CD4-positive, alpha-beta T cell (primary cell): ENCODE measurements at regions not wholly inside any gene's neighbourhood (a gene's known extent, or its start where the extent isn't known, plus 50 kb on each side); places are given as distances from the start of the nearest gene placed in this dataset.

Source experiments
- ATAC-seq: fragments of 200-7000 bp; cut with Tn5 transposase; one replicate; pipeline ENCODE4 v1.10.0; 2022; ENCODE audit warnings: mild to moderate bottlenecking; ENCODE audit not compliant: poor library complexity
- CTCF ChIA-PET: fragments of 350-600 bp; sonication (Branson Sonifier 250); formaldehyde crosslinking; loops from one replicate; lab custom pipeline; 2021; ENCODE audit warnings: antibody characterized with exemption, inconsistent platforms; lab: Charles Lee
- POLR2A ChIA-PET: fragments of 350-600 bp; sonication (Branson Sonifier 250); formaldehyde crosslinking; loops from one replicate; lab custom pipeline; 2021; ENCODE audit warnings: antibody characterized with exemption, inconsistent platforms; lab: Charles Lee
- DNase-seq, 14 experiments: peaks; one replicate each; pipeline ENCODE4 v3.0.0-alpha.2; 2013 to 2020; ENCODE audit warnings: mixed read lengths in 2 of 14
- H3K27ac ChIP-seq, 2 donors: one replicate each; pipeline versions ENCODE4 v1.5.1 to v1.7.0; 2013; ENCODE audit warnings: low read length in 2 of 2, low read depth in 1 of 2, mild to moderate bottlenecking in 1 of 2
- H3K27me3 ChIP-seq, 2 experiments: 1 replicate in 1 of 2; 2 replicates in 1 of 2; pipeline versions ENCODE4 v1.6.1 to v1.7.0; 2013; ENCODE audit warnings: low read length in 2 of 2, control low read depth in 1 of 2, mild to moderate bottlenecking in 1 of 2, moderate library complexity in 1 of 2; ENCODE audit not compliant: insufficient read depth in 2 of 2, control insufficient read depth in 1 of 2
- H3K36me3 ChIP-seq: one replicate; pipeline ENCODE4 v1.6.1; 2013; ENCODE audit warnings: low read length, control low read depth; ENCODE audit not compliant: insufficient read depth
- H3K4me1 ChIP-seq: one replicate; pipeline ENCODE4 v1.6.1; 2013; ENCODE audit warnings: low read length, control low read depth; ENCODE audit not compliant: insufficient read depth
- H3K4me3 ChIP-seq: one replicate; pipeline ENCODE4 v1.5.1; 2013; ENCODE audit warnings: mild to moderate bottlenecking, low read length, moderate library complexity
- H3K9me3 ChIP-seq, 2 experiments: 1 replicate in 1 of 2; 2 replicates in 1 of 2; pipeline versions ENCODE4 v1.6.1 to v1.7.0; 2013; ENCODE audit warnings: low read length in 2 of 2, mild to moderate bottlenecking in 2 of 2, control low read depth in 1 of 2, moderate library complexity in 1 of 2; ENCODE audit not compliant: control insufficient read depth in 1 of 2, insufficient read depth in 1 of 2
- H3K27ac Mint-ChIP-seq: one replicate; pipeline ENCODE4 v1.8.0; 2020; ENCODE audit warnings: mixed read lengths
- H3K27me3 Mint-ChIP-seq: one replicate; pipeline ENCODE4 v1.8.0; 2021; ENCODE audit warnings: mixed read lengths
- H3K36me3 Mint-ChIP-seq: one replicate; pipeline ENCODE4 v1.8.0; 2021; ENCODE audit warnings: low read depth, mixed read lengths
- H3K4me1 Mint-ChIP-seq: one replicate; pipeline ENCODE4 v1.8.0; 2021; ENCODE audit warnings: low read depth, mixed read lengths
- H3K4me3 Mint-ChIP-seq: one replicate; pipeline ENCODE4 v1.8.0; 2020; ENCODE audit warnings: mild to moderate bottlenecking, mixed read lengths
- H3K9me3 Mint-ChIP-seq: one replicate; pipeline ENCODE4 v1.8.0; 2020; ENCODE audit warnings: mixed read lengths
- intact Hi-C, 2 experiments: fragments of 100-400 bp; cut with DNase I in 1 of 2; cut with micrococcal nuclease in 1 of 2; formaldehyde crosslinking; loops; one replicate each; pipeline versions ENCODE4 v1.15.1 to v1.9.0; 2023 to 2025; cut with DNase I, micrococcal nuclease
- TF ChIP-seq, protein P1 (sequence below): fragments of 200-600 bp; IDR thresholded peaks from one replicate; pipeline ENCODE4 v1.8.0; 2022; ENCODE audit warnings: antibody characterized with exemption, mild to moderate bottlenecking

DNA sequence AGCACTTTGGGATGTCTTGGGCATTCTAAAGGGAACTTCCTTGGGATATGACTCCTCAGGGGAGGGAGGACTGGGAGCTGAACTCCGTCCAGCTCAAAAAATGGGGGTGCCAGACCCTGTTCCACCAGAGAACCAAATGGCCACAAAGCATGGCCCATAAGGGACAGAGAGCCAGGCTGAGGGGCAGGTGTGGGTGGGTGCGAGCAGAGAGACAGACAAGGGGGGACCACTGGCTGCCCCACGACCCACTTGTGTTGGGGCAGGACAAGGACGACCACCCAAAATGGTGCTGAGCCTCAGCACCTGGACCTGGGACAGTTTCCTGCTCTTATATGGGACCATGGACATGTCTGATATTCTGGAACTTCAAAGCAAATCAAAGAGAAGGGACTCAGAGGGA lies 148.2 kb upstream of the MLN start:
- H3K27ac ChIP-seq, result no peak overlapping the region
- H3K27me3 ChIP-seq, result no peaks in the 10 kb centered on the region
- Mint-ChIP-seq H3K36me3 (no peaks in the 10 kb centered on the region), H3K27ac (no peak overlapping the region), H3K27me3 (no peaks in the 10 kb centered on the region), H3K9me3 (no peaks in the 10 kb centered on the region), H3K4me1 (peaks cover 5% of the 10 kb centered on the region), H3K4me3 (no peak overlapping the region)
- intact Hi-C loops, result loop anchor here in 1 of 2 experiments (10.0 kb wide), 1 partner anchor 47 kb away; no protein-coding TSS in a partner anchor
- H3K9me3 ChIP-seq, result no peaks in the 10 kb centered on the region
- no peak overlapping the region for H3K4me3 ChIP-seq
- ChIA-PET POLR2A (no interaction called here), CTCF (no interaction called here)
- ATAC-seq, result no peak
- TF ChIP-seq, protein P1, sequence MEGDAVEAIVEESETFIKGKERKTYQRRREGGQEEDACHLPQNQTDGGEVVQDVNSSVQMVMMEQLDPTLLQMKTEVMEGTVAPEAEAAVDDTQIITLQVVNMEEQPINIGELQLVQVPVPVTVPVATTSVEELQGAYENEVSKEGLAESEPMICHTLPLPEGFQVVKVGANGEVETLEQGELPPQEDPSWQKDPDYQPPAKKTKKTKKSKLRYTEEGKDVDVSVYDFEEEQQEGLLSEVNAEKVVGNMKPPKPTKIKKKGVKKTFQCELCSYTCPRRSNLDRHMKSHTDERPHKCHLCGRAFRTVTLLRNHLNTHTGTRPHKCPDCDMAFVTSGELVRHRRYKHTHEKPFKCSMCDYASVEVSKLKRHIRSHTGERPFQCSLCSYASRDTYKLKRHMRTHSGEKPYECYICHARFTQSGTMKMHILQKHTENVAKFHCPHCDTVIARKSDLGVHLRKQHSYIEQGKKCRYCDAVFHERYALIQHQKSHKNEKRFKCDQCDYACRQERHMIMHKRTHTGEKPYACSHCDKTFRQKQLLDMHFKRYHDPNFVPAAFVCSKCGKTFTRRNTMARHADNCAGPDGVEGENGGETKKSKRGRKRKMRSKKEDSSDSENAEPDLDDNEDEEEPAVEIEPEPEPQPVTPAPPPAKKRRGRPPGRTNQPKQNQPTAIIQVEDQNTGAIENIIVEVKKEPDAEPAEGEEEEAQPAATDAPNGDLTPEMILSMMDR, result no peak
- no peaks in the 10 kb centered on the region for H3K4me1 ChIP-seq
- H3K36me3 ChIP-seq, result no peaks in the 10 kb centered on the region
- DNase-seq, result no peak

DNA sequence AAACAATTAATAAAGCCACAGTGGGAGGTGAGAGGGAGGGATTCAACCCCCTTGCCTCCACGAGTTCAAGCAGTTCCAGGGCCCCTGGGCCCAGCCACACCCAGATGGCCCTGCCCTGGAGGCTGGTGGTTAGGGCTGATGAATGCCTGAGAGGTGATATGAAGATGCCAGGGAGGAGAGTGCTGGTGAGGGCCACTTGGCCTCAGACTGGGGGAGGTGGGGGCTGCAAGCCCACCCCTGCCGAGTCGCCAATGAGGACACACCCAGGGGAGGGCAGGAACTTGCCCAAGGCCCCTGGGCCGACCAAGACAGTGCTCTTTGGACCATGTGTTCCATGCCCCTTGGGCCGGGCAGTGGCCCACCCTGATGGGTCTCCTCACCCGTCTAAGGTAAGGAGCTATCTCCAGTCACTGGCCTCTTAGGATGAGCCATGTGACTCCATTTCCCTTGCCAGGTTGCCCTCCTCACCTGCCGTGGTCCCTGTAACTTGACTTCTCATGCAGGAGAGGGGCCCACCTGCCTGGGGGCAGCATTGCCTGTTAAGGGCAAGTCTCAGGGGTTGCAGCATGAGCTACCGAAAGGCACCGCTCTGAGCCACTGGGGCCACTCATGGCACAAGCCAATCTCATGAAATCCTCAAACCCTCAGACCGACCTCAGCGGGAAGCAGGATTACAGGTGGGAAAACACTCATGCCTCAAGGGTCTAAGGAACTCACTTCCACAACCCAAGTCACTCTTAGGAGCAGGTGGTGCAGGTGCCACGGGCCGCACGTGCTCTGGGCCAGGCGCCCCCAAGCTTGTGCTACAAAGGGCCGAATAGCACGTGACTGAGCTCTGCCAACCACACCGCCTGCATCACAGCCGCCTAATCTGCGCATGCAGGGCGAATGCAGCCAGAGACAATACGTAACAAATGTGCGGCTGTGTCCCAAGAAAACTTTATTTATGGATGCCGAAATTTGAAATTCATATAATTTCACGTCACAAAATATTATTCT lies 147.4 kb upstream of the MLN start:
- H3K27ac ChIP-seq, result no peak overlapping the region
- CTCF ChIA-PET, result no interaction called here
- POLR2A ChIA-PET, result no interaction called here

DNA sequence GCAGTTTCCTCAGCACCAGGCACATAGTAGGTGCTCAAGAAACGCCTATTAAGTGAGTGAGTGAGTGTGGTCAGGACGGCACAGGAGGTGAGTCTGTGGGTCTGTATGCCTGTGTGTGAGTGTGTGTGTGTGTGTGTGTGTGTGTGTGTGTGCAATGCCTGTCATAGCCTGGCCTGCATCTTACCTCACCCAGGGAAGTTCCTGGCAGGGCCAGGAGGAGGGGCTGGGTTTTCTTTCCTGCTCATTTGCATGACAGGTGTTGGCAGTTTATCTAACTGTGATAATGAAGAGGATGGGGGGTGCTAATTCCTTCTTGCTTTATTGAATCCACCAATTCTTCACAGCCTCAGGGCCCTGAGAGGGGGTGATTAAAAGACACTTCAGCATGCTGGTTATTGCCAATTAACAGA lies 146.7 kb upstream of the MLN start:
- ChIA-PET CTCF (no interaction called here), POLR2A (no interaction called here)
- Histone ChIP-seq H3K36me3 (no peaks in the 10 kb centered on the region), H3K9me3 (no peaks in the 10 kb centered on the region), H3K27ac (no peak overlapping the region), H3K4me1 (no peaks in the 10 kb centered on the region), H3K27me3 (no peaks in the 10 kb centered on the region), H3K4me3 (no peak overlapping the region)
- Mint-ChIP-seq H3K4me1 (peaks cover 5% of the 10 kb centered on the region), H3K27ac (no peak overlapping the region), H3K36me3 (no peaks in the 10 kb centered on the region), H3K9me3 (no peaks in the 10 kb centered on the region), H3K27me3 (no peaks in the 10 kb centered on the region), H3K4me3 (no peak overlapping the region)
- TF ChIP-seq, protein P1, result no peak
- intact Hi-C loops, result loop anchor here in 1 of 2 experiments (10.0 kb wide), 1 partner anchor 46 kb away; no protein-coding TSS in a partner anchor
- ATAC-seq (no peak), DNase-seq (no peak)

More for the DNA sequence above, 147.4 kb upstream of the MLN start:
- TF ChIP-seq, protein P1, result no peak
- H3K27me3 Mint-ChIP-seq, result no peaks in the 10 kb centered on the region
- ATAC-seq, result no peak
- Histone ChIP-seq H3K4me3 (no peak overlapping the region), H3K4me1 (no peaks in the 10 kb centered on the region), H3K36me3 (no peaks in the 10 kb centered on the region), H3K27me3 (no peaks in the 10 kb centered on the region), H3K9me3 (no peaks in the 10 kb centered on the region)
- H3K9me3 Mint-ChIP-seq, result no peaks in the 10 kb centered on the region
- H3K36me3 Mint-ChIP-seq, result no peaks in the 10 kb centered on the region
- intact Hi-C loops, result loop anchor here in 1 of 2 experiments (10.0 kb wide), 1 partner anchor 46 kb away; no protein-coding TSS in a partner anchor
- H3K4me1 Mint-ChIP-seq, result peaks cover 5% of the 10 kb centered on the region
- no peak for DNase-seq
- no peak overlapping the region for H3K27ac Mint-ChIP-seq
- no peak overlapping the region for H3K4me3 Mint-ChIP-seq
